Muscle of arm (tissue), 1 donor: ENCODE measurements at regions not wholly inside any gene's neighbourhood (a gene's known extent, or its start where the extent isn't known, plus 50 kb on each side); places are given as distances from the start of the nearest gene placed in this dataset.

Experiments
- DNase-seq: peaks from one replicate; pipeline ENCODE4 v3.0.0-alpha.2; 2013

DNA sequence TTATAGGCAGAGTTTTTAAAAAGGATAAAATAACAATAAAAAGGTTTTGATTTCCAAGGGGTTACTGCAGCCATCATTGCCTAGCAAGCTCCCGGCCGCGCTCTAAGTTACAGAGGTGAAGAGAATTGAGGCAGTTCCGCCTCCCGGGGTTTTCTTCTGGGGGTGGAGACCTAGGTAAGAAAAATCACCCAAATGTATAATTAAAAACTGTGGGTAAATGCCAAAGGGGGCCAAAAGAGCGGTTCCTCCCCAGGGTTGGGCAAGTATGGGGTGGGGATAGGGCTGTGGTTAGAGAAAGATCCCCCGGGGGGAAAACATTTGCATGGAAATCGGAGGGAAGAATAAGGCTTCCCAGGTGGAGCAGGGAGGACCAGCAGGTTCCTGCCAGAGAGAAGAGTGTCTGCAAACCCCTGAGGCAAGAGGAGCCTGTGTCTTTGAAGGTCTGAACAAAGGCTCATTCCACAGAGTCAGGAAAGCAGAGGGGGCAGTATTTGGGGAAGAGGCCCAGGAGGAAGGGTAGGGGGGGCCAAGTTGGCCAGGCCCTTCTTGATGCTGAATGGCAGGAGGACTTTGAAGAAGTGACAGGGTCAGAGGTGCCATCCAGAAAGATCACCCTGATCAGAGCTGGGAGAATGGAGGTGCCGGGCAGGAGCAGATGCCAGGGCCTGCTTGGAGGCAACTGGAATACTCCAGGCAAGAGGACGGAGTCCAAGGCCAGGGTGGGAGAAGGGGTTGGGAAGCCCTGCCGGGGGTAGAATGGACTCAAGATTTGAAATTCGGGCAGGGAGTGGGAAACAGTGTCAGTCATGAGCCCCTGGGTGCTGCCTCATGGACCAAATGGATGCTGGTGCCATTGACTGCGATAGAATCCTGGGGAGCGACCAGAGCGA lies 152.9 kb upstream of the RGMA start:
- DNase-seq = no peak

DNA sequence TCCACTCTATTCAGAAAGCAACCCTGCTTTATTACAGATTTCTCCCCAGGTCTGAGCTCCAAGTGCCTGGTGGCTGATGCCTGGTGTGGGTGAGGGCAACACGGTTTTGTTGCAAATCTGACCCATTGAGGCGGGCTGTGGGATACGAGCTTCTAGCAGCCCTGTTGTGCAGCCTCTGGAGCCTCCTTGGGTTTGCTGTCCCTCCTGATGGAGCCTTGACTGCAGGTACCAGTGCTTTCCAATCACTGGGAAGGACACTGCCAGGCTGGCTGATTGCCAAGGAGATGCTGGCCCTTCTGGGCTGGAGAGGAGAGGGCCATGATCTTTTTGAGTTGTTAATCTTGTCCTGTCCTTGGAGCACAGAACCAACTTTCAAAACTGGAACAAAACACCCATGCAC lies 151.0 kb upstream of the RGMA start:
- no peak for DNase-seq

DNA sequence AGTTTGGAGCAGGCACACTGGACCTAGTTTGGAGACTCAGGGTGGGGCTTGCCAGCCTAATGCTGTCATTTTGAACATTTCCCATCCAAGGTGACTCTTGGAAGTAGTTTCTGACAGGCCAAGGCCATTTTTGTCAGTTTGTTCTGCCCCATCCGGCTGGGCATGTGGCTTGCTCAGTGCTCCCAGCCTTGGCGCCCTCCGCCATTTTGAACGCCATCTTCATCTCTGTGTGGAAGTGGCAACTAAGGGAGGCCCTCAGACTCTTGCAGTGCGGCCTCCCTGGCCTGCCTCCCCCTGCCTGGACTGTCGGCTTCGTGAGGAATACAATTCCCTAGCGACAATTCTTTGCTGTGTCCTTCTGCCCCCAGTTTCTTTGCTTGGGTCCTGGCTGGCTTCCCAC lies 150.6 kb upstream of the RGMA start:
- DNase-seq = no peak

DNA sequence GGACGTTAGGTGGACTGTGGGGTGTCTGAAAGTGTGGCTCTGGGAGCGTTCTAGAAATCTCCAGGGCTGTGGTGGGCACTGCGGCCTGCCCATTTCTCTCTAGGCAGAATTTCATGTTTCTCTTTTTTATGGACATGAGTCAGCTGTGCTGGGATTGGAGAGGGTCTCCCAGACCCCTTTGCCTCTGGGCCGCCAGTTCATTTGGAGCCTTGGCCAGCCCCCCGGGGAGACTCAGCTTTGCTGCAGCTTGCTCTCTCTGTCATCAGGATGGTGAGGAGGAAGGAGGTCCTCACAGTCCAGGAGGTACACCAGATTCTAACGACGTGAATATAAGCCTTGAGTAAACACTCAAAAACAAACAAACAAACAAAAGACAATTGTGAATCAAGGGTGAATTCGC lies 149.6 kb upstream of the RGMA start:
- DNase-seq = no peak

DNA sequence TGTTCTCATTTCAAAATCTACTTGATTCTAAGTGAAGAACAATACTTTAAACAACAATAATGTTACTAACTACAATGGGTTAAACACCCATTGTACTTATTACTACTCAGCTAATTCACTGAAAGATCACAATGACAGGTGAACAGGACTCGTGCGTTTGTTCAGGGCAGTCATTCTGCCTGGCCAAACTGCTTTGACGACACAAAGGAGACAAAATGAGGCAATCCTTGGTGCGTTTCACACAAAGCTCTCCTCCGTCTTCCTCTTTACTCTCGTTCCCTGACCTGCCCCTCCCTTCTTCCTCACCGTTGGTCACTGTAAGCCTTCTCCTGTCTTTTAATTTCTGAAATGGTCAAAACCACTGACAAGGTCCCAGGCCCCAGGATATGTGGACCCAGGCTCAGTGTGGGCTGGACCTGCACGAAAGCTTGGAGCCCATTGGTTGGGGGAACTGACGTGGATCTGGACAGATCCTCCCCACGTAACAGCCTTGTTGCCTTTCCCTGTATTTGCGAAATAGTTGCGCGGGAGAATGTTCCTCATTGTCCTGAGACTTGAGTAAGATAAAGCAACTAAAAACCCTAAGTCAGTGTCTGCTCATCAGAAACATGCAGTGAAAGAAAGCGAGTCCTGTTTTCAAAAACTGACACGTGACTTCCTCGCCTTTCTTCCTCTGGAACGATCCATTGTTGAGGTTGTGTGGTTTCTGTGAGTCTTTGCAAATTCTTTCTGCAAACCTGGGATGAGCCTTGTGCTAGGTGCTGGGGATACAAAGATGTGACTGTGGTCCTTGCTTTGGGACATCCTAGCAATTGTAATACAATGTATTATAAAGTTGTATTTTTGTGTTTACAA lies 147.1 kb upstream of the RGMA start:
- no peak for DNase-seq

DNA sequence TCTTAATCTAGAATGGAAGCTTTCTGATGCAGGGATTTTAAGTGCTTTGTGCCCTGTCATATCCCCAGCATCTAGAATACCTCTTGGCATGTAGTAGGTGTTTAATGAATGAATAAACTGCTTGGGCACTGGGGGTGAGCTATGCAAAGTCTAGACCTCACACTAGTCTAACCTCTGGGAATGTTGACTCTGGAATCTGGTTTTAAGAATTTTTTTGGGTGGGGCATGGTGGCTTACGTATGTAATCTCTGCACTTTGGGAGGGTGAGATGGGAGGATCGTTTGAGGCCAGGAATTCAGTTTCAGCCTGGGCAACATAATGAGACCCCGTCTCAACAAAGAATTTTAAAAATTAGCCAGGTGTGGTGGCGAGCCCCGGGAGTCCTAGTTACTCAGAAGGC lies 146.3 kb upstream of the RGMA start:
- no peak for DNase-seq

DNA sequence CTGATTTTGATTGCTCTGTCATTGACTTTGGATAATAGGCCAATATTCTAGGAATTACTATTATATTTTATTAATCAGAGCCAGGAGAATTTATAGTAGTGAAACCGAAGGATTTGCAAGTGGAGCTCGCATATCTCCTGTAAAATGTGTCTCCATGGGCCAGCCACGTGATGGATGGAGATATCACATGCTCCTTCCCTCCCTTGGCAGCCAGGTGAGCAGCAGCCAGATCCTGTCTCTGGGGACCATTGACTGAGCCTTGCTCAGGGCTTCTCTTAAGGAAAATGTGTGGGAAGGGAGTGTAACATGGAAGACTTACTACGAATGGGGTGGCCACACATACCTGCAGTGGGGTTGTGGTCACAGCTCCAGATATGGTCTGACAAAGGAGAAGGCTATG lies 144.7 kb upstream of the RGMA start:
- no peak for DNase-seq

DNA sequence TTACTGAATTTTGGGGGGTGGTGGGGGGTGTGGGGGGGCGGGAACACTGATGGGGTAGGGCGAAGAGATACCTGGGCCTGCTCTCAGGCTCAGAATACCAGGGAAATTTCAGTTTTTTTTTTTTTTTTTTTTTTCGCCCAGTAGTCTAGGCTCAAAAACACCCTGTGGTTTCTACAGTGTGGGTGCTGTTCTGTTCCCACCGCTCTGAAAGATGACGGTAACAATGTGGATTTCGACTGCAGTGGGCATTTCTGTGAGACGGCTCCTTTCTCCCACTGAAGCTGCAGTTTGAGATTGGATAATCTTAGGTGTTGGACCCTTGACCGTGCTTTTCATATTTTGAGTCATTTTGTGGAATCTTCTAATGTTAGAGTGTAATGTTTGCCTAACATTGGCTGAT lies 143.8 kb upstream of the RGMA start:
- DNase-seq = no peak

DNA sequence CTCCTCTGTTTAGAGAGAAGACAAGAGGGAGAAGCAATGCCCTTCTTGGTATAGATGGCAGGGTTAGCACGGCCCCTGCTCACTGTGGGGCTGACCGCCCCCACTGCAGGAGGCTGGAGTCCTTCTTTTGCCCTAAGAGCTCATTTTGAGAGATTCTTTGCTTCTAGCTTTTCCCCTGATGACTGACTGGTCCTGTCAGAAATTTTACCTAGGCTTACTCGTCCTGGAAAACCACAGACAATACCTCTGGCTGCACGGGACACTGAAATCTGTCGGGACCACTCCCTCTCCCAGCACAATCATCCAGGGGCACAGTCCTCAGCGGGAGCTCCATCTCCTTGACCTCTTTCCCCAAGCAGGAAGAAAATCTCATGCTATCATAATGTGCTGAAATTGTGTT lies 143.0 kb upstream of the RGMA start:
- no peak for DNase-seq

DNA sequence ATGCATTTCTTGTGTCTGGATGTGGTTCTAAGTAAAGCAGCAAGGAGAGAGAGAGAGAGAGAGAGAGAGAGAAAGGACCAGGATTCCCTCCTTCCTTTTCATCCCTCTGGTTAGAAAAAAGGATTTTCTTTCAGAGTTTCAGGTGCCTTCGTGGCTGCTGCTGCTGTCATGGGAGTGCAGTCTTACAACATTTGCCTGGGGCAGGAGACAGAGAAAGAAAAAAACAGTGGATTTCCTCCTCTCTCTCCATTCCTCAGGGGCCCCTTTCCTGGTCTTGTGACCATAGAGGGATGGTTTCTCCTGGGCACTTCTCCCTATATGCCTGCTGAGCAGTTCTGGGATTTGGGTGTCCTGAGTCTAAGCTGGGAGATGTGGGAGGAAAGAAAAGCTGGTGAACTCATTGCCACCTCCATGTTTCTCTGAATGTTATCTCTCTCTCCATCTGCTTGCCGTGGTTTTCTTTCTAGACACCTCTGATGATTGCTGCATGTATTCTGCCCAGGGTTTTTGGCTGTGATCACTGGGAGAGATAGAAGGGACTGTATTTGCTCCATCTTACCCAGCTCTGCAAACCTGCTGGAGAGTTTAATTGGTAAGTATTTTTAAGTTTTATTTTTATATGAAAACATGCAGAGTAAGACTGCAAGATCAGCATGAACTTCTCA lies 142.4 kb upstream of the RGMA start:
- no peak for DNase-seq

DNA sequence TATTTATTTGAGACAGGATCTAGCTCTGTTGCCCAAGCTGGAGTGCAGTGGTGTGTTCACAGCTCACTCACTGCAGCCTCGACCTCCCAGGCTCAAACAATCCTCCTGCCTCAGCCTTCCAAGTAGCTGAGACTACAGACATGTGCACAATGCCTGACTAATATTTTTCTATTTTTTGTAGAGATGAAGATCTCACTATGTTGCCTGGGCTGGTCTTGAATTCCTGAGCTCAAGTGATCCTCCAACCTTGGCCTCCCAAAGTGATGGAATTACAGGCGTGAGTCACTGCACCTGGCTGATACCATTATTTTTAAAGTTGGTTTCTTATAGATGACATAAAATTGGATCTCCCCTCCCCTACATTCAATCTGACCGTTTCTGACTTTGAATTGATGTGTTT lies 139.5 kb upstream of the RGMA start:
- DNase-seq = no peak

DNA sequence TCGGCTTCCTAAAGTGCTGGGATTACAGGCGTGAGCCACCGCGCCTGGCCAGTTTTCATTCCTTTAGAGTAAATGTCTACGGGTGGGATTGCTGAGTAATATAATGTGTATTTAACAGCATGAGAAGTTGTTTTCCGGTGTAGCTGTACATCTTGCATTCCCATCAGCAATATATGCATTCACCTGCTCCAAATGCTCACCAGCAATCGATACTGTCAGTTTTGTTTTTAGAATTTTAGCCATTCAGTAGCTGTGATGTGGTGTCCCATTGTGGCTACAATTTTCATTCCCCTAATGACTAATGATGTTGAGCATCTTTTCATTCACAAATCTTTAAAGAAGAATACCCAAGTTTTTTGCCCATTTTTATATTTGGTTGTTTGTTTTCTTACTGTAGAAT lies 134.8 kb upstream of the RGMA start:
- no peak for DNase-seq

DNA sequence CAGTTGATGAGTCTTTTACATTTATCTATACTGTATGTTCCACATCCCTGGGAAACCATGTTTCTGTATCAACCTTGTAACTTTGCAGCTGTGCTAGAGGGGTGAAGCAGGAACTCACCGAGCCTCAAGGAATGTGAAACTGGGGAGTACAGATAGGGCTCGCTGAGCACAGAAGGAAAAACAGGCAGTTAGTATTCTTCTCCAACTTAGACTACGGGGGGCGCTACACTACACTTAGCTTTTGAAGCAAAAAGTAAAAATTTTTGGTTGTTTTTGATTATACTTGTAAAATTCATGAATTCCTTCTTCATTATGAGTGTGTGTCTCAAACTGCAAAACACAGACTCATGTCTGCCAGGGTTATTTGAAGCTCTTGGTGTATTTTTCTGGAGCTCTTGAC lies 132.7 kb upstream of the RGMA start:
- no peak for DNase-seq

DNA sequence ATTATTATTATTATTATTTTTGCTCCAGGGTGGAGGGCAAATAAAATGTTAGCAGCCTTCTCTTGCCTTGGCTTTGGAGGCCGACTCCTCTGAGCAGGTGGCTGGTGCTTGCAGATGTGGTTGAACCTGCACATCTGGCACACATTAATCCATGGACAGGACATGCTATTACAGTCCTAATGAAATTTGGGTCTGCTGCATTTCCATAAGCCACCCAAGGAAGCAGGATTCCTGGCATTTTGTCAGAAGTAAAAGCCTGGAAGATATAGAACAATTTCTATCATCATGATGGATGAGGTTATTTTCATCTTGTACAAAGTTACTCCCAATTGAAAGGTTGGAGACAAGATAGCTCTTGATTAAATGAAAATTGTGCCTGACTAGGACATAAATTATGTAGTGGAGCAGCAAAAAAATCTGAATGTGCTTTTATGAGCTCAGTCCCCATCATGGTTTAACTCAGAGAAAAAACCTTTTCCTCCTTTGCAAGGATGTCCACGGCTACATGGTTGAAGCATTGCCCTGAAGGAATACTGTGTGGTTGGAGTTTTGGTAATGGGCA lies 130.9 kb upstream of the RGMA start:
- DNase-seq = no peak

DNA sequence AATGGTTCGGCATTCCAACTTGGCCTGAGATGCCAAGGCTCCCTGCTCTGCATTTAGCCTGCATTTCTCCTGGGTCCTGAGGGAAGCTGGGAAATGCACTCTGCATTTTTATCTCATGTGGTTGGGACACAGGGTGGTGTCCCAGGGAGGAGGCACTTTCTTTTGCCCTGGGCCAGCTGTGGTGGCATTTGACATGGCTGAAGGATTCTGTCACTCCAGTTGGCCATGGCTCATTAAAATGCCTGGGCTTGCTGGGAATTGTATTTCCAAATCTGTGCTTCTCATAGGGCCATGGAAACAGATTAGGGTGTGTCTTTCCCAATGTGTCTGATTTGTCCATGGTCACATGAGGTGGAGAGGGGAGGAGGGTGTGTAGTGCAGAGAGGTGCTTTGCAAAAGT lies 128.3 kb upstream of the RGMA start:
- DNase-seq = peak; percentile 25

DNA sequence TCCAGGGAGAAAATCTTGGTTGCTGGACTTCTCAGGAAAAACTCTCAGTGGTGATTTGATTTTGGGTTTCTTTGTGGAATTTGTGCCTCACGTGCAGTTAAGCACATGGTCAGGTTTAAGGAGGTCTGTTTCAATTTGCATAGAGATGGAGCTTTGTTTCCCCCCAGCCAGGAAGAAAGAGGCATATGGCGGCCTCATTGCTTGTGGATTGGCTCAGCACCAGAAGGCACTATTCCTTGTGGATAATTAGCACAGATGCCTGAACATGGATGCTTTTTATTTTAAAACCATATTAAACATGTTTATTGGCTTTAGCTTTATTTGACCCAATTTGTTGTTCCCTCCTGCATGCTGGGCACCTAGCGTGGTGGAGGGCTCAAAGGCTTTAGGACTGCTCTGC lies 125.1 kb upstream of the RGMA start:
- DNase-seq = no peak

DNA sequence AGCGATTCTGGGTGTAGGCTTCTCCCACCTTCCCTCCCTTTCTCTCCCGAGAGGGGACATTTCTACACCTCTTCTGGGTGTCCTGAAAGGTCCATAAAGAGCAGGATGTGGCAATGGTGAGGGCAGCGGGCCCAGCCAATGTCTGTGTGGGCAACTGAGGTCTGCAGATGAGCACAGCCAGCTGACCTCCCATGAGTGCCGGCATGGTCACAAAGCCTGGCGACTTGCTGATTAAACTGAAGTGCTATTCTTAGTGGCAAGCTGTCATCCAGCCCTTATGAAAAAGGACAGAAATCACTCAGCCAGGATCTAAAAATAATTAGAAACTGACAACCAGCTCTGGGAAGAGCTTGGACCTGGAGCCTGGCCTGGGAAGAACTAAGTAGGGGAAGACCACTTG lies 124.3 kb upstream of the RGMA start:
- no peak for DNase-seq

DNA sequence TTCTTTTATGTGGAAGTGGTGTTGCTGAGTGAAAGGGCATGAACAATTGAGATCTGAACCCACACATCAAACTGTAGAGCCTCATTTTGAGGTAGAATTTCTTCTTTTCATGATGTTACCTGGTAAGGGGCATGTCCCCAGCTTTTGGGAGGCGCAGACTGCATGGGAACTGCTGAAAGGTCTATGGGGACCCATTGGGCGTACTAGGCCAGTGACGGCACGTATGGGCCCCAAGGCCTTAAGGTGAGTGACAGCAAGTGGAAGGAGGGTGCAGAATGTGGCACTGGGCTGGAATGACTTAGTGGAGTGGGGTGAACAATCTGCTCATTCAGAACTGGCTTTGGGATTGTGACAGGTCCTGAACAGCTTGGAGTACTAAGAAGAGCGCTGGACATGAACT lies 123.6 kb upstream of the RGMA start:
- no peak for DNase-seq

DNA sequence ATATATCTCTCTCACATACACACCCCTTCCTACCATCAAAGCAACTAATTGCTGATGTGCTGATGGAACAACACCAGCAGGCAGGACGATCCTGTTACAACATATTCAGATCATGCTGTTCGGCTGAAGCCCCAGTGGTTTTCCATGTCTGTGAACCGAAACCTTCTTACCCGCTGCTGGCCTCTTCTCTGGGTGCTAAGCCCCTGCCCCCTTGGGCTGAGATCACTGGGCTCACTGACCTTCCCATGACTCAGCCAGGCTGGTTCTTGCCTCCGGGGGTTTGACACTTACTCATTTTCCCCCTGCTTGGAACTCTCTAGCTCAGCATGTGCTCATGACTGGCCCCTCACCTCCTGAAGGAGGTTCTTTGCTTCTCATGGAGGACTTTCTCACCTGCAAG lies 122.0 kb upstream of the RGMA start:
- no peak for DNase-seq

DNA sequence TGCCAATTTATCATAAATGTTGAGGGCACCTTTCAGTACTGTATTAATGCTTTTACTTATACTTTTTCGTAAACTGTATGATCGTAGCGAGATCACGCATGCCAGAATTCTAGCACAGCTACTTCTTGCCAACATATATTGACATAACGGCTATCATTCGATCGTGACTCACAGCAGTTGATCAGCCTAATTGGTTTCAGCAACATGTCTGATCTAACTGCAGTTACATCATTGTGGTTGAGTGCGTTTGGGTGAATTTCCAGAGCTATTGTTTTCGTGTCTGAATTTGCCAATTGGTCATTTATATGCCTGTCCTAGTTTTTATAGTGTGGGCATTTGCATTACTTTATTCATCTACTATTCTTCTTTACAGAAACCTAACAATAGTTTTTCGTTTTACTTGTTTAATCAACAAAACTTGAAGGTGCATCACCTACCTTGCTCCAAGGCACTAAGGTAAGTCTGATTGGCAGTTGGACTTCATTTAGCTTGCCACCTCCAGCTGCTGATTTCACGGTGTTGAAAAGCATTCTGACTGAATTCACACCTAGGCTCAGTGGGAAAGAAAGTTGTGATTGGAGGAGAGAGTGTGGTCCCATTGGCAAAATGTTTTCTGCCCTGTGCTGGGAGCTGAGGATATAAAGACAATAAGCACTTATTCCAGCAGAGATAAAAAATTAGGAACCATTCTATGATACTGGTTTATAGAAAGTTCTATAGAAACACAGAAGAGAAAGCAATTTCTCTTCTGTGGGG lies 120.9 kb upstream of the RGMA start:
- no peak for DNase-seq

DNA sequence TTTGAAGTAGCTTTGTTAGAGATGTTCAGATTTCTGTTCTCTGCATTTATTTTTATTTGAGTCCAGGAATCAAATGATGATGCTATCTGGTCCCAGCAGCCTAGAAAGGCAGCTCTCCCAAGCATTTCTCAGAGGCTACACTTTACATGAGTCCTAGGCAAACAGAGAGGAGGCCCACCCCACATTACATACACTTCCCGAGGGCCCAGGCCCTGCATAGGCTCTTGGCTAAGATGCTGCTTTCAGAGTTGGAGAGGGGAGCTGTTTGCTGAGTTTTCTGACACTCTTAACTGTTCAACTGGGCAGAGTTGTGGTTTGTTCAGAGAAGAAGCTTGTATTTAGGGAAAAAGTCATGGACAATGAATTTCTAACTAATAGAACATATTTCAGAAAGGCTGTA lies 117.9 kb upstream of the RGMA start:
- peak; percentile 28 for DNase-seq

DNA sequence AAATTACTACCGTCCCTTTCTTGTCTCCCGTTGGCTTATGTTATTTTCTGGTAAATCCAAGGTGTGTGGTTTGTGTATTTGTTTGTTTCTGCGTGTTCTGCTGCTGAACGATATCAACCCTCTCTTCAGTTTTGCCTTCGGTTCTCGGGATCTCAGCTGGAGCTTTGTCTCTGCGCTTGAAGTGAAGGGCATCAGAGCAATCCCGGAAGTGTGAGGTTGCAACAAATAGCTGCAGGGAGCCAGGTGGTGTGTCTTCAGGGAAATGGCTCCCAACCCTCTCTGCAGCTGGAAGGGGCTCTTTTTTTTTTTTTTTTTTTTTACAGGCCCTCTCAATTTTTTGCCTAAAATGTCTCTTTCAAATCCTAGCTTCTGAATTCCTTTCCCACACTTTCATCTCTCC lies 116.4 kb upstream of the RGMA start:
- no peak for DNase-seq
